Neural cell (in vitro differentiated cells): ENCODE measurements at regions not wholly inside any gene's neighbourhood (a gene's known extent, or its start where the extent isn't known, plus 50 kb on each side); places are given as distances from the start of the nearest gene placed in this dataset.

ENCODE experiments used
- H2AFZ ChIP-seq: fragments of 200-600, 300-800 bp; sonication (generic), shearing (Covaris generic); 2 replicates; pipeline ENCODE4 v1.6.0; 2014; ENCODE audit warnings: low read depth, mild to moderate bottlenecking, antibody characterized with exemption, low read length, moderate library complexity
- H3F3A ChIP-seq: fragments of 200-600 bp; shearing (Covaris generic); 2 replicates; pipeline ENCODE4 v1.6.1; 2016; ENCODE audit warnings: mild to moderate bottlenecking, moderate library complexity, mixed read lengths, antibody characterized with exemption, low read length; ENCODE audit not compliant: insufficient read depth, poor library complexity, severe bottlenecking
- H3K27ac ChIP-seq: fragments of 200-600, 300-800 bp; sonication (generic), shearing (Covaris generic); 2 replicates; pipeline ENCODE4 v1.5.1; 2014; ENCODE audit warnings: mild to moderate bottlenecking, low read length, moderate library complexity
- H3K27me3 ChIP-seq: fragments of 300-800, 200-600 bp; sonication (generic), shearing (Covaris generic); 2 replicates; pipeline ENCODE4 v1.6.0; 2014; ENCODE audit warnings: mild to moderate bottlenecking, low read depth, low read length, moderate library complexity; ENCODE audit not compliant: insufficient read depth
- H3K36me3 ChIP-seq: fragments of 300-800, 200-600 bp; sonication (generic), shearing (Covaris generic); 2 replicates; pipeline ENCODE4 v1.5.1; 2014; ENCODE audit warnings: mild to moderate bottlenecking, antibody characterized with exemption, low read length, moderate library complexity; ENCODE audit not compliant: insufficient read depth
- H3K4me2 ChIP-seq: fragments of 300-800, 200-600 bp; sonication (generic), shearing (Covaris generic); 2 replicates; pipeline ENCODE4 v1.6.0; 2014; ENCODE audit warnings: mild to moderate bottlenecking, low read length
- H3K4me3 ChIP-seq: fragments of 300-800, 200-600 bp; sonication (generic), shearing (Covaris generic); 2 replicates; pipeline ENCODE4 v1.5.1; 2014; ENCODE audit warnings: mild to moderate bottlenecking, low read length, moderate library complexity
- H3K79me2 ChIP-seq: fragments of 200-600 bp; shearing (Covaris generic); replicated peaks from 2 replicates; pipeline ENCODE4 v1.6.0; 2014; ENCODE audit warnings: mild to moderate bottlenecking, low read length, moderate library complexity; ENCODE audit not compliant: insufficient read depth
- H3K9ac ChIP-seq: fragments of 300-800, 200-600 bp; sonication (generic), shearing (Covaris generic); 2 replicates; pipeline ENCODE4 v1.6.1; 2016; ENCODE audit warnings: mild to moderate bottlenecking, low read length, mixed read lengths
- H3K9me2 ChIP-seq: fragments of 200-600 bp; shearing (Covaris generic); 2 replicates; pipeline ENCODE4 v1.6.1; 2016; ENCODE audit warnings: mild to moderate bottlenecking, low read length, mixed read lengths; ENCODE audit not compliant: insufficient read depth
- H3K9me3 ChIP-seq: fragments of 200-600, 300-800 bp; sonication (generic), shearing (Covaris generic); 2 replicates; pipeline ENCODE4 v1.6.1; 2016; ENCODE audit warnings: mild to moderate bottlenecking, mixed run types, low read length, moderate library complexity, mixed read lengths
- H4K20me1 ChIP-seq: fragments of 200-600 bp; shearing (Covaris generic); 2 replicates; pipeline ENCODE4 v1.6.1; 2016; ENCODE audit warnings: mild to moderate bottlenecking, mixed run types; ENCODE audit not compliant: insufficient read depth
- EP300 ChIP-seq: fragments of 450-650 bp; conservative IDR thresholded peaks from 2 replicates; pipeline ENCODE4 v1.6.1; 2014; ENCODE audit warnings: antibody characterized with exemption, mild to moderate bottlenecking, moderate library complexity; ENCODE audit not compliant: poor library complexity, severe bottlenecking
- EZH2 ChIP-seq: fragments of 200-600, 300-800 bp; shearing (Covaris generic), sonication (generic); IDR thresholded peaks from 2 replicates; pipeline ENCODE4 v1.6.1; 2014; ENCODE audit warnings: antibody characterized with exemption, low read length, borderline replicate concordance, mild to moderate bottlenecking; ENCODE audit not compliant: insufficient read depth, poor library complexity, severe bottlenecking
- MXI1 ChIP-seq: fragments of 450-650 bp; conservative IDR thresholded peaks from 2 replicates; pipeline ENCODE4 v1.6.1; 2014; ENCODE audit warnings: antibody characterized with exemption, mild to moderate bottlenecking; ENCODE audit not compliant: poor library complexity, severe bottlenecking
- POLR2AphosphoS5 ChIP-seq: IDR thresholded peaks from 2 replicates; pipeline ENCODE4 v1.6.1; 2012
- RAD21 ChIP-seq: fragments of 450-650 bp; conservative IDR thresholded peaks from 2 replicates; pipeline ENCODE4 v1.6.1; 2014; ENCODE audit warnings: antibody characterized with exemption, mild to moderate bottlenecking, moderate library complexity
- SMC3 ChIP-seq: fragments of 450-650 bp; conservative IDR thresholded peaks from 2 replicates; pipeline ENCODE4 v1.6.1; 2014; ENCODE audit warnings: antibody characterized with exemption, mild to moderate bottlenecking, moderate library complexity; ENCODE audit not compliant: poor library complexity
- TAF1 ChIP-seq: IDR thresholded peaks from 2 replicates; pipeline ENCODE4 v1.6.1; 2012; ENCODE audit warnings: low read depth
- TF ChIP-seq, protein P1 (sequence below): fragments of 450-650 bp; IDR thresholded peaks from 2 replicates; pipeline ENCODE4 v1.5.1; 2014; ENCODE audit warnings: antibody characterized with exemption, mild to moderate bottlenecking, moderate library complexity; ENCODE audit not compliant: poor library complexity, severe bottlenecking
- TF ChIP-seq, protein P2 (sequence below): IDR thresholded peaks from 2 replicates; pipeline ENCODE4 v1.6.1; 2012; ENCODE audit warnings: borderline replicate concordance

DNA sequence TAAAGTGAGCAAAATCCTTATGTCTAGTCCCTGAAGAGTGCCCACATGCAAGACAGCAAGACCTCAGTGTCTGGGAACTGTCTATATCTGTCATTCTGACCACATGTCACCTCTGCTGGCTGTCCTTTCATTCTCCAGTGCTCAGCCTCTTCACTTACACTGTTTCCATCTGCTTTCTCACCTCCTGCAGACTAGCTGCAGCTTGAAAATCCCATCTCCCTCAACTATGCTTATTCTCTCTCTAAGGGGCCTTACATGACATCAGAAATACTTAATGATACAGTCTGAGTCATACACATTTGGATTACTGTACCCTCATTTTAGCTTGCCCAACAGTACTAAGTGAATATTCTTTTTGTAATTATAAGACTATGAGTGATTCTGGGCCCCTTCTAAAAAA lies 587.8 kb downstream of the EPM2A start:
- Histone ChIP-seq H3K27ac (peak overlapping the region; percentile 16), H3K9me3 (no peaks in the 10 kb centered on the region), H3K36me3 (no peaks in the 10 kb centered on the region), H2AFZ (no peak overlapping the region), H3K9ac (no peak overlapping the region), H3K4me3 (no peak overlapping the region), H3K9me2 (no peaks in the 10 kb centered on the region), H4K20me1 (no peaks in the 10 kb centered on the region), H3F3A (no peaks in the 10 kb centered on the region), H3K79me2 (no peaks in the 10 kb centered on the region), H3K4me2 (no peak overlapping the region), H3K27me3 (no peaks in the 10 kb centered on the region)
- TF ChIP-seq, protein P1, sequence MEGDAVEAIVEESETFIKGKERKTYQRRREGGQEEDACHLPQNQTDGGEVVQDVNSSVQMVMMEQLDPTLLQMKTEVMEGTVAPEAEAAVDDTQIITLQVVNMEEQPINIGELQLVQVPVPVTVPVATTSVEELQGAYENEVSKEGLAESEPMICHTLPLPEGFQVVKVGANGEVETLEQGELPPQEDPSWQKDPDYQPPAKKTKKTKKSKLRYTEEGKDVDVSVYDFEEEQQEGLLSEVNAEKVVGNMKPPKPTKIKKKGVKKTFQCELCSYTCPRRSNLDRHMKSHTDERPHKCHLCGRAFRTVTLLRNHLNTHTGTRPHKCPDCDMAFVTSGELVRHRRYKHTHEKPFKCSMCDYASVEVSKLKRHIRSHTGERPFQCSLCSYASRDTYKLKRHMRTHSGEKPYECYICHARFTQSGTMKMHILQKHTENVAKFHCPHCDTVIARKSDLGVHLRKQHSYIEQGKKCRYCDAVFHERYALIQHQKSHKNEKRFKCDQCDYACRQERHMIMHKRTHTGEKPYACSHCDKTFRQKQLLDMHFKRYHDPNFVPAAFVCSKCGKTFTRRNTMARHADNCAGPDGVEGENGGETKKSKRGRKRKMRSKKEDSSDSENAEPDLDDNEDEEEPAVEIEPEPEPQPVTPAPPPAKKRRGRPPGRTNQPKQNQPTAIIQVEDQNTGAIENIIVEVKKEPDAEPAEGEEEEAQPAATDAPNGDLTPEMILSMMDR: no peak
- TF ChIP-seq TAF1 (no peak), POLR2AphosphoS5 (peak; percentile 18), EZH2 (no peak)
- TF ChIP-seq, protein P2, sequence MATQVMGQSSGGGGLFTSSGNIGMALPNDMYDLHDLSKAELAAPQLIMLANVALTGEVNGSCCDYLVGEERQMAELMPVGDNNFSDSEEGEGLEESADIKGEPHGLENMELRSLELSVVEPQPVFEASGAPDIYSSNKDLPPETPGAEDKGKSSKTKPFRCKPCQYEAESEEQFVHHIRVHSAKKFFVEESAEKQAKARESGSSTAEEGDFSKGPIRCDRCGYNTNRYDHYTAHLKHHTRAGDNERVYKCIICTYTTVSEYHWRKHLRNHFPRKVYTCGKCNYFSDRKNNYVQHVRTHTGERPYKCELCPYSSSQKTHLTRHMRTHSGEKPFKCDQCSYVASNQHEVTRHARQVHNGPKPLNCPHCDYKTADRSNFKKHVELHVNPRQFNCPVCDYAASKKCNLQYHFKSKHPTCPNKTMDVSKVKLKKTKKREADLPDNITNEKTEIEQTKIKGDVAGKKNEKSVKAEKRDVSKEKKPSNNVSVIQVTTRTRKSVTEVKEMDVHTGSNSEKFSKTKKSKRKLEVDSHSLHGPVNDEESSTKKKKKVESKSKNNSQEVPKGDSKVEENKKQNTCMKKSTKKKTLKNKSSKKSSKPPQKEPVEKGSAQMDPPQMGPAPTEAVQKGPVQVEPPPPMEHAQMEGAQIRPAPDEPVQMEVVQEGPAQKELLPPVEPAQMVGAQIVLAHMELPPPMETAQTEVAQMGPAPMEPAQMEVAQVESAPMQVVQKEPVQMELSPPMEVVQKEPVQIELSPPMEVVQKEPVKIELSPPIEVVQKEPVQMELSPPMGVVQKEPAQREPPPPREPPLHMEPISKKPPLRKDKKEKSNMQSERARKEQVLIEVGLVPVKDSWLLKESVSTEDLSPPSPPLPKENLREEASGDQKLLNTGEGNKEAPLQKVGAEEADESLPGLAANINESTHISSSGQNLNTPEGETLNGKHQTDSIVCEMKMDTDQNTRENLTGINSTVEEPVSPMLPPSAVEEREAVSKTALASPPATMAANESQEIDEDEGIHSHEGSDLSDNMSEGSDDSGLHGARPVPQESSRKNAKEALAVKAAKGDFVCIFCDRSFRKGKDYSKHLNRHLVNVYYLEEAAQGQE: no peak

DNA sequence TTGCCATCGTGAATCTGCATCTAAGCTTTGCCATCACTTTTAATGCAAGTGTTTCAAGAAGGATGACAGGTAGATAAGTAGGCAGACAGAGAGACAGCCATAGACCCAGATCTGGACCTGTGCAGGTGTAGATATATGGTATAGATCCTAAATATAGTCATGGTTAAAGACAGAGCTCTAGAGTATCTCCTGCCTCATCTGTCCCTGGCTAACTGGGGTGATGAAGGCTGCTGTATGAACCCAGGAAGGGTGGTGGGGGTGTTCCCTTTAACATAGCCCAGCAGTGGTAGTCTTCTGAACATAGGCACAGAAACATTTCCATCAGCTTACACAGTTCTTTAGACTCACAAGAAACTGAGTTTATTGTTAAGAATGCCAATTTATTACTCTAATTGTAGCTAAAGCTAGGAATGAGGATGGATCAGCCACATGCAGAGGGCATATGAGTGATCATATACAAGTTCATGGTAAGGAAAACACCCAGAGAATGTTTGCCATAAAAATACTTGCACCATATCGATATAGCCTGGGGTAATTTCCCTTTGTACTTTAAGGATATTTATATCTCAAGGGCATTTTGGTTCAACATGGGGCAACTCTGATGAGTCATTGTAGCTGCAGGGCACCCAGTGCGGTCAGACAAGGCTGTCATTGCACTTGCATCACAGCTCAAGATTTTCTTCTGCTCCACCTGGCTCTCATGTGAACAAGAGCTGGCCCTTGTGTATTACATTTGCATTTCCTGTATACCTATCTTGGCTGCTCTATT lies 587.2 kb downstream of the EPM2A start:
- no peaks in the 10 kb centered on the region for H3K9me3 ChIP-seq
- H3K9ac ChIP-seq: no peak overlapping the region
- H3K36me3 ChIP-seq: no peaks in the 10 kb centered on the region
- H3K79me2 ChIP-seq: no peaks in the 10 kb centered on the region
- no peaks in the 10 kb centered on the region for H3K27me3 ChIP-seq
- no peak overlapping the region for H3K4me2 ChIP-seq
- H3F3A ChIP-seq: no peaks in the 10 kb centered on the region
- H2AFZ ChIP-seq: no peak overlapping the region
- no peaks in the 10 kb centered on the region for H3K9me2 ChIP-seq
- TF ChIP-seq RAD21 (no peak), POLR2AphosphoS5 (no peak), EP300 (no peak), TAF1 (no peak), MXI1 (no peak), SMC3 (no peak), EZH2 (no peak)
- TF ChIP-seq, protein P2: no peak
- TF ChIP-seq, protein P1: no peak
- H4K20me1 ChIP-seq: no peaks in the 10 kb centered on the region
- H3K27ac ChIP-seq: peak overlapping the region; percentile 16
- no peak overlapping the region for H3K4me3 ChIP-seq
